Activated CD4-positive, alpha-beta T cell treated with anti-CD3 and anti-CD28 coated beads, Interleukin-2, amount 50 U/mL, for 4 hours (primary cell): ENCODE measurements at regions not wholly inside any gene's neighbourhood (a gene's known extent, or its start where the extent isn't known, plus 50 kb on each side); places are given as distances from the start of the nearest gene placed in this dataset.
"Not testable (repeated sequence)": the region's sequence is repeated elsewhere in the genome, so short reads cannot be mapped to it uniquely, and the experiment has no call there.

Experiments used
- DNase-seq, 2 experiments: peaks; one replicate each; pipeline ENCODE4 v3.0.0-alpha.2; 2020

- DNase-seq, result no peak
These were observed 59.7 kb downstream of the GPX5 start for GRCh38 chr6:28585335-28585734.

GRCh38 chr6:28586324-28586723 lies 60.6 kb downstream of the GPX5 start:
- DNase-seq, result no peak

GRCh38 chr6:28586962-28587745 lies 61.5 kb downstream of the GPX5 start:
- peak; percentile 40 to 44 for DNase-seq

GRCh38 chr6:28587746-28588075 lies 62.0 kb downstream of the GPX5 start:
- no peak for DNase-seq

- no peak for DNase-seq
These were observed 63.0 kb downstream of the GPX5 start for GRCh38 chr6:28588666-28589065.

- DNase-seq, result no peak
These were observed 63.7 kb downstream of the GPX5 start for GRCh38 chr6:28589234-28589956.

- no peak for DNase-seq
These were observed 64.3 kb downstream of the GPX5 start for GRCh38 chr6:28589957-28590349.

GRCh38 chr6:28597217-28597835 lies 71.6 kb downstream of the GPX5 start:
- DNase-seq, result no peak

GRCh38 chr6:28597924-28598722 lies 72.4 kb downstream of the GPX5 start:
- DNase-seq, result no peak

GRCh38 chr6:28598757-28599686 lies 73.3 kb downstream of the GPX5 start:
- DNase-seq, result no peak

- no peak for DNase-seq
These were observed 74.6 kb downstream of the GPX5 start for GRCh38 chr6:28600245-28600644.

- no peak for DNase-seq
These were observed 78.2 kb downstream of the GPX5 start for GRCh38 chr6:28603891-28604290.

GRCh38 chr6:28606424-28607391 lies 81.0 kb downstream of the GPX5 start:
- DNase-seq, result no peak

GRCh38 chr6:28607990-28608389 lies 82.3 kb downstream of the GPX5 start:
- DNase-seq, result no peak

- DNase-seq, result no peak
These were observed 84.0 kb downstream of the GPX5 start for GRCh38 chr6:28609672-28610071.

- DNase-seq, result no peak
These were observed 89.9 kb downstream of the GPX5 start for GRCh38 chr6:28615616-28615954.

GRCh38 chr6:28615955-28616747 lies 90.5 kb downstream of the GPX5 start:
- DNase-seq, result no peak

- no peak for DNase-seq
These were observed 93.3 kb downstream of the GPX5 start for GRCh38 chr6:28618898-28619555.

- not testable (repeated sequence) for DNase-seq
These were observed 95.6 kb downstream of the GPX5 start for GRCh38 chr6:28621268-28621667.

- not testable (repeated sequence) for DNase-seq
These were observed 97.6 kb downstream of the GPX5 start for GRCh38 chr6:28623242-28623641.
